ENCODE measurements at regions not wholly inside any gene's neighbourhood (a gene's known extent, or its start where the extent isn't known, plus 50 kb on each side); places are given as distances from the start of the nearest gene placed in this dataset.

DNA sequence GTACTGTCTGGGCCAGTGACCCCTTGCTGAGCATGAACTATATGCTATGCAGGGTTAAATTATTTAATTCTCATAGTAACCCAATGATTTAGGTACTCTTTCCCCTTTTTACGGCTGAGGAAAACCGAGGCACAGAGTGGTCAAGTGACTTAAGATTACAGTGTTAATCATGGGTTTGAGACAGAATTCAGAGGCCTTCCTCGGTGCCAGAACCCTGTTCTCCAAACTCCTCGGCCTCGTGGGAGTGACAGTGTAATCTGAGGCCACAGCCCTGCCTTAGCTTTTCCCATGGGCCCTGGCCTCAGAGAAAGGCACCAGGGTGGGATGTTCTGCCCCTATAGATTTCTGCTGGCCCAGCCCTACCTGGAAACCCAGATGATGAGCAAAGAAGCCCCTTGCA, 86.4 kb upstream of the ZNF648 start:
- DNase-seq: no peak

DNA sequence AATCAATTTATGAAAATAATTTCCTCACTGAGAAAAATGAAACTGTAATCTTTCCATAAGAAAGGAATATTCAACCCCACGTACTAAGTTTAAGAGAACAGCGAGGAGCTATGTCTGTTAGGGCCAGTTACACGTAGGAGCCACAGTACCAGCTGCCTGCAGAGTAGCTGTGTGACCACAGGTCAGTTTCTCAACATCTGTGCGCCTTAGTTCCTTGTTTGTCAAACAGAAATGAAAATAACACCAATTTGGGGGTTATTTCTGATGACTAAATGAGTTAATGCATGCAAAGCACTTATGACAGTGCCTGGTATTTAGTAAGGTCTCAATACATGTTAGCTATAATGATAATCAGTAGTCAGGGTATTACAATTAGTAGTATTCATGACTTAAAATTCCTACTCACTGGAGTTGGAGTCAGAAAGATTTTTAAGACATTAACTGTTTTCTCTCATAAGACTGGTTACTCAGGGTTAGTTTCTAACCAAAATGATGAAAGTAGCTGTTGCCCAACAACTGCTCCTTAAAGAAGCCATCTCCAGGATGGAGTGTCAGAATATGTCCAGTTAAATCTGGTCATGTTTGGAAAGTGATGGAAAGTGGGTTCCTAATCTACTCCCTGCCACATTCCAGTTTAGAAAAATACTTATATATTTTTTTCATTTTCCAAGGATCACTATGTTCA, 85.8 kb upstream of the ZNF648 start:
- DNase-seq: peak; percentile 30

DNA sequence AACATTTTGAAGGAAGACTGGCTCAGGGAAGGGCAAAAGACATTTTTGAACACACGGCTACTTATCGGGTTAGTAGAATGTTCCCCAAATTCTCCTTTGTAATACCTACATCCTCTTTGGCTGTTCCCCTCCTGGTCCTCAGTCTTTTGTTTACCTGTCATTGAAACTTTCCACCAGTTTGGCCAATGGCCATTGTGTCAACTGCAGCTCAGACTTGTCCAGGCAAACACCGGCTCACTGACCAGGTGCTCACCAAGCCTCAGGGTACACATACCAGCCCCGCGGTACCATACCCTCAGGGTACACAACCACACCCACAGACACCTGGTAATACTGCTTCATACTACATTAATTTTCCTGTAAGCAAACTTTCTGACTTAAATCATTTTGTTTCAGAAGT, 84.8 kb upstream of the ZNF648 start:
- no peak for DNase-seq

DNA sequence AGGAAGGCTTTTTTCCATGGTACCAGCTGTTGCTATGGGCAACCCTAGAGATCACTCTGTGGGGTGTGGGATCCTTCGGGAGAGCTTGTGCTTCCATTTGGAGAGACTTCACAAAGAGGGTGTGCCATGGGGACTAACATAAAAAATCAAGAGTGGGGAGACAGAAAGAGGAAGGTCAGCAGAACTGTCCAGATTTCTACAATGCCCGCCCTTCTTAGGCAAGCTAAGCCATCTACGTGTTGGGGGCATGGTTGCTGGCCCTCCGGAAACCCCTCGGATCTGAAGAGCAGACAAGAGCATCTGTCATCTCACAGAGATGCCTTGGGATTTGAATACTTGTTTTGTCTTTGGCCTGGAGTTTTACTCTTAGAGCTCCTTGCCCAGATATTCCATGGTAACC, 83.9 kb upstream of the ZNF648 start:
- DNase-seq: no peak

DNA sequence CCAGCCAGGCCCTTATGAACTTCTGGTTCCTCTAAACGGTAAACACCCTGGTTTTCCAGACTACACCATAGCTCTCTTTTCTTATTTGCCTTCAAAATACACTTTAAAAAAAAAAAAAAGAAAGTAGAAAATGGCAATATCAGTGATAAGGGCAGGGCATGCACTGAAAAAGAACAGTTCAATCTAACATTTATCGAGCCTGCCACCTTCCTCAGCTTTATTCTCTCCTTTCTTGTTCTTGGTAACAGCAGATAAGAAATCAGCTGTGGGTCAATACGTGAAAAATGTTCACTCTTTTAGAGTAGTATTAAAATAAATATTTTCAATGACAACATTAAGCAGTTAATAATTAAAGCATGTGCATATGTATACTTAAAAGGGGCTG, 83.1 kb upstream of the ZNF648 start:
- no peak for DNase-seq

DNA sequence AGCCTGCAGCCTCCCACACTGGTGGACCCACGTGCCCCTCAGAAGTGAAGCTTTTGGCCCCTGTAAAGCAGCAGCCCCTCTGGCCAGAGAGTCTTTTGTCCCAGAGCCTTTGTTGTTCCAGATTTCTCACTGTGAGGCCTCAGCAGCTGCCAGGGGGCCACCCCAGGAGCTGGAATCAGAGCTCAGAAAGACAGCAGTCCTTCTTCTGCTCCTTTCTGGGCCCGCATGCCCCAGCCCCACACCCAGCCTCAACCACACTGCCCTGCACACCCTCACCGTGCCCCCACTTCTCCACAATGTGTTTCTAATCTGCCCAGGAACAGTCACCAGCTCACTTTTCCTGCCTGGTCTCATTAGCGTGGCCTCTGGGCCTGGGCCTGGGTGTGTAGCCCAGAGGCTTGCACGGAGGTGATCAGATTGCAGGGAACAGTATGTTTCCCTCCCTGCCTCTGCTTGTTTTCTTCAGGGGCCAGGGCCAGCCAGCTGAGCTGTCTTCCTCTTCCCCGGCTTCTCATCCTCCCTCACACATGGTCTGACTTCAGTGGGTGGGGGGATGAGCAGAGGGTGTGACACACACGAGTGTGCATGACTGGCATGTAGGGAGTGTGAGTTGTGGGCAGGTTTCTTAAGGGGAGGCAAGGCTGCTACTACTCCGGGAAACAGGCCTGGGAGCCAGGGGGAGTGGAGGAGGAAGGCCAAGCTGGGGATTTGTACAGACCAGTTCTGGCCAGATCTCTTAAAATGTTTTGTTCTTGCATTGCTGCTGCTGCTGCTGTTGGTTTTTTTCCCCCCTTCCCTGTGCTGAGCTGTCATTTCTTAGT, 82.5 kb upstream of the ZNF648 start:
- DNase-seq: peak; percentile 89

DNA sequence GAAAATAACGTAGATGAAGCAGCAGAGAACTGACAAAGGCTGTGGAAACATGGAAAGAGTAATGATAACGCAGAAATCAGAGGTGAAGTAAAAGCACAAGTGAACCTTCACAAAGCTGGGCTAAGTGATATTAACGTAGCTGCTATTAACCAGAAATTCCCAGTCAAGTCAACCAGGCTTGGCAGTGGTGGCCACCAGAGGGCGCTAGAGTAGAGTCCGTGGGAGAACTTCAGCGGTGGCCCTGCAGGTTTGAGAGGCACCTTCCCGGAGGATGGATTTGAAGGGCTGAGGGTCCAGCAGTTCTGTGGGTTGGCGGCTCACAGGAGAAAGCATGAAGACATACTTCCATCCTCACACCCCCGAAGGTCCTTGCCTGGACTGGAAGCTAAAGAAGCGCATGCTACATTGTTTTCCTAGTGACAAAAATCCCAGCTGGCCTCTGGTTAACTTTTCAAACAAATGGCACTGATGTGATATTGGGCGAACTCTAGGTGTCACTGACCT, 81.7 kb upstream of the ZNF648 start:
- peak; percentile 95 for DNase-seq

DNA sequence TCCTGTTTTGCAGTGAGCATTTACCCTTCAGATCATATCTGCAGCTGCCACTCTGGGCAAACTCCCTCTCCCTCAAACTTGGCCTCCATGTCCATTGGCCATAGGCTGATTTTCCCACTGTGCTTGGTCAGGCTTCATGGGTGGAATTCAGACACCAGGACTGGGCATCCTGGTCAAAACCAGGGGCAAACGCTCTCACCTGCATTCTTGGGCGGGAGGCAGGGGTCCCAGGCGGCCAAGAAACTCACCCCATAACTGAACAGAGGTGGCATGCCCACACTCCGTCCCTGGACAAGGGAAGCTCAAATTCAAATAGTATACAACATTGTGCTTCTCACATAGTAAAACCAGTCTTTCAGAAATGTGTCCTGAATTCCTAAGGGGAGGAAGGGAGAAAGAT, 81.1 kb upstream of the ZNF648 start:
- DNase-seq: no peak

DNA sequence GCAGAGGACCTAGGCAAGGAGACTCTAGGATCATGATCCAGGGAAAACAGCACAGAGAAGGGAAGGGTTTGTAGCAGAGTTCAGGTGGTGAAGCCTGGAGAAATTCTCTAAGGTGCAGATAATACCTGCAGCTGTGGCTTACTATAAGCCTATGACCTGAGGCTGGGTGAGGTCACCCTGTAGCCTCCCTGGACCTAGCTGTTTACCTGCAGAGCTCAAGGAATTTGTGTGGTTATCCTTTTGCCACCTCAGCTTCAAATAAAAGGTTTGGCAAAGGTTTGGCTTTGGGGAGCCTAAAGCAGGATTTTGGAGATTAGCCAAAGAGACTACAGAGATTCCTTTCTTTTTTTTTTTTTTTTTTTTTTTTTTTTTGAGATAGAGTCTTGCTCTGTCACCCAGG, 79.5 kb upstream of the ZNF648 start:
- DNase-seq: no peak

DNA sequence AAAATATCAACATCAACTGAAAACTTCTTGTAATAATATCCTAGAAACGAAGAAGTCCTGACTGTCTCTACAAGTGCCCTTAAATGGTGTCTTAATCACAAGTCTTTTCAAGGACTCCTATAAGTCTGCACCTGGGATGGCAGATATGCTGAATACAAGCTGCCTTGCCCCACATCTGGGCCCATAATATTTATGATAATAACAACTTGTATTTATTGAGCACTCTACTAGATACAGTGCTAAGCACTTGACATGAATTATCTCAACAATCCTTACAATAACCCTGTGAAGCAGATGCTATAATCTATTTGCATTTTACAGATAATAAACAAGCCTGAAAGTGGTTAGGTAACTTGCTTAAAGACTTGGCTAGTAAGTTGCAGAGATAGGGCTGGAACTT, 78.0 kb upstream of the ZNF648 start:
- DNase-seq: no peak

DNA sequence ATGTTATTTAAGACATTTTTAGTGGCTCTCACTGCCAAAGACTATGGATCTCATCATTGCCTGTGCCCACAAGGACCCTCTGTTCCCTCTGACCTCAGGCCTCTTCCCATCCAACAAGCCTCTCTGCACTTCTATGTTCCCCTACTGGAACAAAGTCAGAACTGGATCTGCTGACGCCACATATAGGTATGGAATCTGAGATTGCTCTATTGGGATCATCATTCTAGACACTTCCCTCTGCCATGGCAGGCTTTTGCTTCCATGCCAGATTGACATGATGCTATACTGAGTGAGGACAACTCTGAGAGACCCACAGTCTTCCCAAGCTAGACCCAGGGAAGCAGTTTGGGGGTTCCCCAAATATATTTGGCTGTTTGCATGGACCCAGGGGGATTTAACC, 76.0 kb upstream of the ZNF648 start:
- no peak for DNase-seq

DNA sequence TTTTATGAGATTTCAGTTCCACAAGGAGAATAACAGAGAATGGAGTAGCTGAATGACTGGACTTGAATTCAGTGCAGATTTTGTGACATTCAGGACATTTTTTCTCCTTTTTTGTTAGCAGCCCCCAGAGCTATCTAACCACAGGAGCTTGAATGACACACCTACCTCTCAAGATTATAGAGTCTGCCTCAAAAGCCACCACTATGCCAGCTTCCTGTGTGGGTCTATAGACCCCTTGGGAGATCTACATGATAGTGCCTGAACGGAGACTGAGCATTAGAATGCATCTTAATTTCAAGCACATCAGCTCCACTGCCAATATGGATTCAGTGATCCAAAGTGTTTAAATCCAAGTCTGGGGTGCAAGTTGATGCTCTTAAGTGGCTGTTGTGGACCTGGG, 74.4 kb upstream of the ZNF648 start:
- no peak for DNase-seq

DNA sequence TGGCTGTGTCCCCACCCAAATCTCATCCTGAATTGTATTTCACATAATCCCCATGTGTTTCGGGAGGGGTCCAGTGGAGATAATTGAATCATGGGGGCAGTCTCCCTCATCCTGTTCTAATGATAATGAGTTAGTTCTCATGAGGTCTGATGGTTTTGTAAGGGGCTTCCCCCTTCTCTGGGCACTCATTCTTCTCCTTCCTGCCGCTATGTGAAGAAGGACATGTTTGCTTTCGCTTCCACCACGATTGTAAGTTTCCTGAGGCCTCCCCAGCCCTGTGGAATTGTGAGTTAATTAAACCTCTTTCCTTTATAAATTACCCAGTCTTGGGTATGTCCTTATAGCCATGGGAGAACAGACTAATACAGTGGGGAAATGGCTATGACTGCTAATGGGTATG, 72.7 kb upstream of the ZNF648 start:
- DNase-seq: no peak

DNA sequence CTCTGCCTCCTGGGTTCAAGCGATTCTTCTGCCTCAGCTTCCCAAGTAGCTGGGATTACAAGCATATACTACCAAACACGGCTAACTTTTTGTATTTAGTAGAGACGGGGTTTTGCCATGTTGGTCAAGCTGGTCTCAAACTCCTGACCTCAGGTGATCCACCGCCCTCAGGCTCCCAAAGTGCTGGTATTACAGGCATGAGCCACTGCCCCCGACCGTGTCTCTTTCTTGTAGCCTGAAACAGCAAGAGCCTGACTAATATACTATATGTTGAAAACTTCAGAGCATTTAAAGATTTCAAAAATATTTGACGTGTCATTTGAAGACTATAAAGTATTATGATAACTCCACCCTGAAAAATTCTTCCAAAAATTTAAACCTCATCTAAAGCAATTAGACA, 71.7 kb upstream of the ZNF648 start:
- DNase-seq: no peak

DNA sequence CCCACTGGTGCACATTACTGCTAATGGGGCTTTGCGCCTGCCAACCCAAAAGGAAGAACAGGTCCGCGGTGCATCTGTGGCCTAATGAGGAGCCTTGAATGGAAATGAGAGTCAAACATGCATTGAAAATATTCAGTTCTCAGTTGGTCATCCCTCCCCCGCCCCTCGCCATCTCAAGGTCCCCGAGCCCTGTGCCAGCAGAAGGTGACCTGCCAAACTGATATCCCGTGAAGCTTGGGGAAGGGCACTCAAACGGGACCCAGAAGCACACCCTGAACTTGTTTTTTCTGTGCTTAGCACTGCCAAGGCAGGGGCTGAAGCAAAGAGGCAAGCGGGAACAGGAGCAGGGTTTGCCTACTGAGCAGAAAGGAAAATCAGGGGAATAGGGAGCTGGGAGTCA, 67.9 kb upstream of the ZNF648 start:
- DNase-seq: no peak

DNA sequence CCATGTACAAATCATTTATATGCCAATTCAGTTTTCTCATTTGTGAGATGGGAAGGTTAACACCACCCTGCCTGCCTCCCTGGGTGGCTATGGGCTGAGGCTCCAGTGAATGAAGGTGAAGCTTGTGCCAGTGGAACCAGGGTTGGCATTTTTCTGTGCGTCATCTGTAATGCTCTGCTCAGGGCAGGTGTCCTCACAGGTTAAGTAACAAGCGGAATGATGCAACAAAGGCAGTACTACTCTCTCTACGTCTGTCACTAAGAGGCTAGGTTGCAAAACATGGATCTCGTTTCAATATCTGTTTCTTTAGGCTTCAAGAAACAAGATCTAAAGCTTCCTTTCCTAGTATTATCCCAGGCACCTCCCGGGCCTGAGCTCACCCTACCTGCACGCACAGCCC, 67.0 kb upstream of the ZNF648 start:
- DNase-seq: no peak

DNA sequence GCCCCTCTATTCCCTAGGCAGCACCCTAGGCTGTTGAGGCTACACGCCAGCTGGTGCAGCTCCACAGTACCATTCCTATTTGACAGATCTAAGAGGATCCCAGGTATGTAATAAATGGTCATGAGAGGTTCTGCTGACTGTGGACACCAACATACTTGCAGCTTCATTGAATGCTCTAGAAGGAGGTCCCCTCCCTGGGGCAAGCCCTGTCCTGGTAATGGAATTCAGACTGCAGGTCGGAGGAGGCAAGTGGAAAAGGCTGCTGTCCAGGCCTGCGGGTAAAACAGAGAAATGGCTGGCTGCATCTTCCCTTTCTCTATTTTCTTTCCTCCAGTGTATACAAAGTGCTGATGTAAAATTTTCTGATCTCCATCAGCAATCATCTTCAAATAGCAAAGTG, 66.1 kb upstream of the ZNF648 start:
- no peak for DNase-seq

DNA sequence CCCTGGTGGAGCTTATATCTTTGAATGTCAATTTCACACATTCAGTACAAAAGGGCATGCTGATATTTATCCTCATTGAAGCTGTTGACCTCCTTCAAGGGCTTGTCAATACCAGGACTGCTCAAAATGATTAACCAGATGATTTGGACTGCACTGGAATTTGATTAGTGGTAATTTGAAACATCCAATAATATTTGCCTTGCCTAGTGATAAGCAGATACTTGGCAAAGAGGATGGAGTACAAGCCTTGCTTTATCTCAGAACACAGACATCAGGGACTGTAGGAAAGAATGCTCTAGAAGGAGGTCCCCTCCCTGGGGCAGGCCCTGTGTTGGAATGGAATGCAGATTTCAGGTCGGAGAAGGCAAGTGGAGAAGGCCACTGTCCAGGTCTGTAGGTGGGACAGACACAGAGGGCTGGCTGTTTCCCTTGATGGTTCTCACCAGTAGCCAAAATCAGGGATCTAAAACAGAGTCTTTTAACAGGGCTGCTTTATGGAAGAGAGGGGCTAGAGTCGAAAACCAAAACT, 64.8 kb upstream of the ZNF648 start:
- no peak for DNase-seq

DNA sequence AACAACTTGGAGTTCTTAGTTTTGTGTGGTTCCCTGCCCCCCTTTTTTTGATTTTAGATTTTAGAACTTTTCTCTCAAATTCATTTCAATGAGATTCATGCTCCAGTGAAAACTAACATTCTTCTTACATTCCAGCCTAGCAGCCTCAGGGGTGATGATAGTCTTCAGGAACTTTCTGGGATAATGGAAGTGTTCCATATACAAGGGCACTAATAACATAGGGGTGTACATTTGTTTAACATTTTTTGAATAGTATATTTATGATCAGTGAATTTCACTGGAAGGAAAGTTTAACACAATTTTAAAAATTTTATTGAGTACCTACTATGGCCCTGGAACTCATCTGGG, 61.4 kb upstream of the ZNF648 start:
- no peak for DNase-seq

DNA sequence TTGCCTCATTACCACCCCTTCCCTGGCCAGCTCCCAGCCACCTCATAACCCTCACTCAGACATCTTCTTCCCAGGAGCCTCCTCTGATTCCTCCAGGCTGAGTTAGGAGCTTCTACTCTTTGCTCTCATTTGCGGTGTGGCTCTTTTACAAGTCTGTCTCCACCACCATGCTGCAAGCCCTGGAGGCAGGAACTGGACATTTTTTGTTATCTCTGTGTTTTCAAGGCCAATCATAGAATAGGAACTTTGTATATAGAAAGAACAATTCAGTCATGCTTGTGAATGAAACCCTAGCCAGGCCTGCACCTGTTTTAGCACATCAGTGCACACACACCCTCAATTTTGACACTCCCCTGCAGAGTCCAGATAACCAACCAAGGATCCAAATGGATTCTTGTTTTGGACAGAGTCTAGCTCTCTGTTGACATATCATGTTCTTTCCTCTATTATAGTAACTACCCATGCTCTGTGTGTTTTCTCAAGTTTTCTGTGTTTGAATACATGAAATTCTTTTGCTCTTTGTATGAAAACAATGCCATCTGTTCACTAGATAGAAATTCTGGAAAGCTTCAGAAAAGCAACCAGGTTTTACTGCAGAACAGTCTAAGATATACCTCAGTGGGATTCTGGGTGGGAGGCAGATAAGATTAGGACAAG, 60.9 kb upstream of the ZNF648 start:
- no peak for DNase-seq

DNA sequence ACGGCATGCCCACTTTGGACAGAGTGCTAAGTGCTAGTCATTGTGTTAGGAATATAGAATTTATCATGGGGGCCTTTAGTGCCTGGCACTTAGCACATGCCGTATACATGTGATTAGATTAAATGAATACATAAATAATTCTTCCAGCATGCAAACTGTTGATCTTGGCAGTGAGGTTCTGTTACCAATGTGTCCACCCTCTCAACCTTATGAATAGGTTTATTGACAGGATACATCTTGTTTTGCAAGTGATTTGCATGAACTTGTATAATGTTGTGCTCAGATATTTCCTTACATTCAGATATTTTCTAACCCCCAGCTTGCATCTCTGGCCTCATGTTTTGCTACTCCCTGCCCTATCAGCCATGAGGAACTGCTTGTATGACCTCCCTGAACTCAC, 60.3 kb upstream of the ZNF648 start:
- no peak for DNase-seq

DNA sequence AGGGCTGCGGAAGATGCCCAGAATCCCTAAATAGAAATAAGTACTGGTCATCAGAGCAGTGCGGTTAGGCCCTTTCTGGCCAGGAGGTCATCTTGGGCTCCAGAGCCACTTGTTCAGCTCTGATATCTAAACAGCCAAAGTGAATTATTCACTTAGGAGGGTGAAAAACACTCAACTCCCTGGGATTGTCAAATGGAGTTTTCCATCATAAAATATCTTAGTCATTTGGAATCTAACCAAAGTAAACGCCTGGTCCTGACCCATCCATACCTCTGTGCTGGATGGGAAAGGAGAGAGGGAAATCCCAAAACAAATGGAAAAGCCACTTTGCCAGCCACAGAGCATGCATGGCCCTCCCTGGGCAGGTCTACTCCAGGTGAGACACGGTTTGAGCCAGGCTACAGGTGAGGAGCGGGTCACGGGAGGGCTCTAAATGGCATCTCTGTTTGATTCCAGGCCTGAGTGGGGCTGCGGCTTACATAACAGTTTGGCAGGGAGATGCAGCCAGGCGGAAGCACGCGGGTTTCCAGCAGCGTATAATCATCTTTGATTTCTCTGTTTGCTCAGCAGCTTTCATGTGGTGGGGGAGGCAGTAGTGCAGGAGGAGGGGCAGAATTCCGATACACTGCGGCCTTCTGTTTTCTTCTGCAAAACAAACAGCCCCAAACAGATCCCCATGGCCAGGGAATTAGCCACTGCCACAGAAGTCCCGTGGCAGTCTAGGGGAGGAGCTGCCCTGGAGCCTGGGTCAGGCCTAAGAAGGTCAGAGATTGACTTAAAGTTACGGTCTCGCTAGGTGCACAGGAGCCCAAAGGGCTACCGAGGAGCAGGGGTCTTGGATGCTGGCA, 59.1 kb upstream of the ZNF648 start:
- no peak for DNase-seq

DNA sequence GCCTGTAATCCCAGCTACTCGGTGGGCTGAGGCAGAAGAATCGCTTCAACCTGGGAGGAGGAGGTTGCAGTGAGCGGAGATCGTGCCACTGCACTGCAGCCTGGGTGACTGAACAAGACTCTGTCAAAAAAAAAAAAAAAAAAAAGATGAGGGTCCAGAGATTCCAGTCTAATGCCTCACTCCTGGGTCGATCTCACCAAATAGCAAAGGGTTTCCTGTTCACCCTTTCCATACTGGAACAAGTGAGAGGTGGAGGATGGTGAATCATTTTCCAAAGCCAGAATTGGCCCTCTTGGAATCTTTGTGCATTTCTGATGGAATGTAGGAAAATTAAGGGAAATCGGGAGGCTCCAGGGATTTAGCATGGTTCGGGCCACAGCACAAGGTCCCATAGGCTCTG, 58.1 kb upstream of the ZNF648 start:
- DNase-seq: no peak
